ENCODE measurements at regions not wholly inside any gene's neighbourhood (a gene's known extent, or its start where the extent isn't known, plus 50 kb on each side); places are given as distances from the start of the nearest gene placed in this dataset.

DNA sequence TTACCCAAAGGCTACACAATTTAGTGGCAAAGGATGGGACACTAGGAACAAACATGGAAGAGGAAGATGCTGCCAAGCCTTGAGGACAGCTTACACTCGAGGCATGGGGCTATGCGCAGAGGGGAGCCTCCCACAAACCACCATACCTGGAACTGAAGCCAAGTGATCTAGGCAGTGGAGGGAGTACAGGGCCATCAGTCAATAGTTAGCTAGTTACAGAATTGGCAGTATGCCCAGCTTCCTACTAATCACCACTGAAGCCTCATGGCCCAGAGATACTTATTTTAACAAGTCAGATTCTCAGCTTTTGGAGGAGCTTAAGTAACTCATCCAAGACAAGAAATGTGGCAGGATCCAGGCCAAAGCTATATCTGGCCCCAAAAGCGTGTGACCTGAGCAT is 226.6 kb upstream of the MOCS1 start:
- TF ChIP-seq ZNF713 (CRISPR knock-in tag; IDR thresholded peaks at IDR 0.05), result no peak
- no peak for TF ChIP-seq ZNF879 (CRISPR knock-in tag; IDR thresholded peaks at IDR 0.05)
- TF ChIP-seq ZNF547 (CRISPR knock-in tag; IDR thresholded peaks at IDR 0.05), result no peak
- no peak for TF ChIP-seq CBFB (CRISPR knock-in tag; IDR thresholded peaks at IDR 0.05)
- TF ChIP-seq HBP1 (CRISPR knock-in tag; IDR thresholded peaks at IDR 0.05; ENCODE audit: low read depth), result no peak
- TF ChIP-seq ZNF282 (IDR thresholded peaks at IDR 0.05; ENCODE audit: partially characterized antibody), result no peak
- TF ChIP-seq ZMYM4 (CRISPR knock-in tag; IDR thresholded peaks at IDR 0.05), result no peak
- TF ChIP-seq, protein P1, sequence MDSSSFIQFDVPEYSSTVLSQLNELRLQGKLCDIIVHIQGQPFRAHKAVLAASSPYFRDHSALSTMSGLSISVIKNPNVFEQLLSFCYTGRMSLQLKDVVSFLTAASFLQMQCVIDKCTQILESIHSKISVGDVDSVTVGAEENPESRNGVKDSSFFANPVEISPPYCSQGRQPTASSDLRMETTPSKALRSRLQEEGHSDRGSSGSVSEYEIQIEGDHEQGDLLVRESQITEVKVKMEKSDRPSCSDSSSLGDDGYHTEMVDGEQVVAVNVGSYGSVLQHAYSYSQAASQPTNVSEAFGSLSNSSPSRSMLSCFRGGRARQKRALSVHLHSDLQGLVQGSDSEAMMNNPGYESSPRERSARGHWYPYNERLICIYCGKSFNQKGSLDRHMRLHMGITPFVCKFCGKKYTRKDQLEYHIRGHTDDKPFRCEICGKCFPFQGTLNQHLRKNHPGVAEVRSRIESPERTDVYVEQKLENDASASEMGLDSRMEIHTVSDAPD (CRISPR knock-in tag; IDR thresholded peaks at IDR 0.05), result no peak
- TF ChIP-seq, protein P2, sequence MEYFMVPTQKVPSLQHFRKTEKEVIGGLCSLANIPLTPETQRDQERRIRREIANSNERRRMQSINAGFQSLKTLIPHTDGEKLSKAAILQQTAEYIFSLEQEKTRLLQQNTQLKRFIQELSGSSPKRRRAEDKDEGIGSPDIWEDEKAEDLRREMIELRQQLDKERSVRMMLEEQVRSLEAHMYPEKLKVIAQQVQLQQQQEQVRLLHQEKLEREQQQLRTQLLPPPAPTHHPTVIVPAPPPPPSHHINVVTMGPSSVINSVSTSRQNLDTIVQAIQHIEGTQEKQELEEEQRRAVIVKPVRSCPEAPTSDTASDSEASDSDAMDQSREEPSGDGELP (IDR thresholded peaks at IDR 0.05; ENCODE audit: borderline replicate concordance, low read depth), result no peak
- no peak for TF ChIP-seq EED (CRISPR knock-in tag; IDR thresholded peaks at IDR 0.05)
- no peak for TF ChIP-seq ZNF788 (CRISPR knock-in tag; IDR thresholded peaks at IDR 0.05; ENCODE audit: borderline replicate concordance)
- TF ChIP-seq BHLHE40 (IDR thresholded peaks at IDR 0.05; ENCODE audit: low read length), result no peak
- TF ChIP-seq CREB1 (IDR thresholded peaks at IDR 0.05), result no peak
- TF ChIP-seq CREB1 (CRISPR knock-in tag; IDR thresholded peaks at IDR 0.05), result no peak
- no peak for TF ChIP-seq ZNF143 (CRISPR knock-in tag; IDR thresholded peaks at IDR 0.05)
- TF ChIP-seq ZNF569 (CRISPR knock-in tag; IDR thresholded peaks at IDR 0.05; ENCODE audit: borderline replicate concordance), result no peak
- TF ChIP-seq ZNF777 (CRISPR knock-in tag; IDR thresholded peaks at IDR 0.05), result no peak
- Histone ChIP-seq H2AFZ (ENCODE audit: low read length) (no peak overlapping the region), H3K27ac (ENCODE audit: extremely low read length, insufficient read depth, low read length) (no peak overlapping the region), H4K20me1 (ENCODE audit: insufficient read depth, low read length) (no peaks in the 10 kb centered on the region), H3K9me3 (ENCODE audit: low read length) (peaks cover 37% of the 10 kb centered on the region; the same call in 1 of the 2 replicates), H3K4me1 (ENCODE audit: insufficient read depth, low read length) (no peaks in the 10 kb centered on the region), H3K4me3 (replicated peaks in 1 of 3; ENCODE audit: insufficient read depth in 1 of 3, low read depth in 2 of 3, low read length in 3 of 3) (no peak overlapping the region), H3K79me2 (ENCODE audit: insufficient read depth, low read length) (no peaks in the 10 kb centered on the region), H3K27me3 (ENCODE audit: control insufficient read depth in 1 of 2, insufficient read depth in 2 of 2, low read length in 2 of 2) (no peaks in the 10 kb centered on the region), H3K9ac (ENCODE audit: insufficient read depth, low read depth, low read length) (no peak overlapping the region), H3K4me2 (ENCODE audit: low read depth, low read length) (no peak overlapping the region), H3K36me3 (replicated peaks in 1 of 2; ENCODE audit: control insufficient read depth in 1 of 2, insufficient read depth in 2 of 2, low read length in 2 of 2) (no peaks in the 10 kb centered on the region)
- ChIA-PET POLR2A (no interaction called here), CTCF (ENCODE audit: low intra/inter-chr PET ratio, low total read pairs) (no interaction called here)
- ATAC-seq (no peak), FAIRE-seq (no peak), DNase-seq (ENCODE audit: low spot score) (no peak)
- WGBS (ENCODE audit: low lambda C conversion rate), result 36% methylated on average over 3 of the region's 3 CpGs
- intact Hi-C loops (cut with micrococcal nuclease; ENCODE audit: unreplicated experiment), result no loop called here
- in situ Hi-C loops (cut with HindIII; ENCODE audit: extremely low pct_ligation_motif_present, low pct_unique_long_range_greater_than_20kb), result no loop called here
- no TSS peak for BruUV-seq (replicated peaks)
